ENCODE measurements at regions not wholly inside any gene's neighbourhood (a gene's known extent, or its start where the extent isn't known, plus 50 kb on each side); places are given as distances from the start of the nearest gene placed in this dataset.

DNA sequence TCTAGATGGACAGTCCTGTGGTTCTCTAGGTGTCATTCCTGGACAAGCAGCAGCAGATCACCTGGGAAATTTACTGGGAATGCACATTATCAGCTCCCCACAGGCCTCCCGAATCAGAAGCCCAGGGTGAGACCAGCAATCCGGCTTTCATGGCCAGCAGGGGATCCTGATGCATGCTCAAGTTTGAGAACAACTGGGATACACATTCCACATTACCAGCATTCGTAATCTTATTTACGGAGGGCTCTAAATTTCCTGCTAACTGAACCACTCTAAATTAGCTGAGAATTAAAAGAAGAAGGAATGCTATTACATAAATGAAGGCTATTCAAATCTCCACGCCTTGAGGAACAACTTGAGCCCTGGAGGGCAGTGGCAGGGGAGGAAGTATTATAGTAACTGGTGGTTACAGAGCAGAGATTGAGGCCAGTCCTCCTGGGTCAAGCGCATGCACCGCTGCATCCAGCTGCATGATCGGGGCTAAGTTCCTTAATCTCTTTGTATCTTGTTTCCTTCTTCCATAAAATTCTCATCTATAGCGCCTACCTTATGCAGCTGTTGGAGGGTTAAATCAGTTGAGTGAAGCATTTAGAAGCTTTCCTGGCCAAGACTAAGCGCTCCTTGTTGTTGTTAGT is 403.7 kb downstream of the CDH26 start:
- TF ChIP-seq, protein P1, sequence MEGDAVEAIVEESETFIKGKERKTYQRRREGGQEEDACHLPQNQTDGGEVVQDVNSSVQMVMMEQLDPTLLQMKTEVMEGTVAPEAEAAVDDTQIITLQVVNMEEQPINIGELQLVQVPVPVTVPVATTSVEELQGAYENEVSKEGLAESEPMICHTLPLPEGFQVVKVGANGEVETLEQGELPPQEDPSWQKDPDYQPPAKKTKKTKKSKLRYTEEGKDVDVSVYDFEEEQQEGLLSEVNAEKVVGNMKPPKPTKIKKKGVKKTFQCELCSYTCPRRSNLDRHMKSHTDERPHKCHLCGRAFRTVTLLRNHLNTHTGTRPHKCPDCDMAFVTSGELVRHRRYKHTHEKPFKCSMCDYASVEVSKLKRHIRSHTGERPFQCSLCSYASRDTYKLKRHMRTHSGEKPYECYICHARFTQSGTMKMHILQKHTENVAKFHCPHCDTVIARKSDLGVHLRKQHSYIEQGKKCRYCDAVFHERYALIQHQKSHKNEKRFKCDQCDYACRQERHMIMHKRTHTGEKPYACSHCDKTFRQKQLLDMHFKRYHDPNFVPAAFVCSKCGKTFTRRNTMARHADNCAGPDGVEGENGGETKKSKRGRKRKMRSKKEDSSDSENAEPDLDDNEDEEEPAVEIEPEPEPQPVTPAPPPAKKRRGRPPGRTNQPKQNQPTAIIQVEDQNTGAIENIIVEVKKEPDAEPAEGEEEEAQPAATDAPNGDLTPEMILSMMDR (IDR thresholded peaks at IDR 0.05), result no peak
- TF ChIP-seq POLR2AphosphoS5 (IDR thresholded peaks at IDR 0.05; ENCODE audit: low read depth, low read length) (no peak), TCF7L2 (IDR thresholded peaks at IDR 0.05; ENCODE audit: low read depth, low read length) (no peak)
- TF ChIP-seq, protein P2, sequence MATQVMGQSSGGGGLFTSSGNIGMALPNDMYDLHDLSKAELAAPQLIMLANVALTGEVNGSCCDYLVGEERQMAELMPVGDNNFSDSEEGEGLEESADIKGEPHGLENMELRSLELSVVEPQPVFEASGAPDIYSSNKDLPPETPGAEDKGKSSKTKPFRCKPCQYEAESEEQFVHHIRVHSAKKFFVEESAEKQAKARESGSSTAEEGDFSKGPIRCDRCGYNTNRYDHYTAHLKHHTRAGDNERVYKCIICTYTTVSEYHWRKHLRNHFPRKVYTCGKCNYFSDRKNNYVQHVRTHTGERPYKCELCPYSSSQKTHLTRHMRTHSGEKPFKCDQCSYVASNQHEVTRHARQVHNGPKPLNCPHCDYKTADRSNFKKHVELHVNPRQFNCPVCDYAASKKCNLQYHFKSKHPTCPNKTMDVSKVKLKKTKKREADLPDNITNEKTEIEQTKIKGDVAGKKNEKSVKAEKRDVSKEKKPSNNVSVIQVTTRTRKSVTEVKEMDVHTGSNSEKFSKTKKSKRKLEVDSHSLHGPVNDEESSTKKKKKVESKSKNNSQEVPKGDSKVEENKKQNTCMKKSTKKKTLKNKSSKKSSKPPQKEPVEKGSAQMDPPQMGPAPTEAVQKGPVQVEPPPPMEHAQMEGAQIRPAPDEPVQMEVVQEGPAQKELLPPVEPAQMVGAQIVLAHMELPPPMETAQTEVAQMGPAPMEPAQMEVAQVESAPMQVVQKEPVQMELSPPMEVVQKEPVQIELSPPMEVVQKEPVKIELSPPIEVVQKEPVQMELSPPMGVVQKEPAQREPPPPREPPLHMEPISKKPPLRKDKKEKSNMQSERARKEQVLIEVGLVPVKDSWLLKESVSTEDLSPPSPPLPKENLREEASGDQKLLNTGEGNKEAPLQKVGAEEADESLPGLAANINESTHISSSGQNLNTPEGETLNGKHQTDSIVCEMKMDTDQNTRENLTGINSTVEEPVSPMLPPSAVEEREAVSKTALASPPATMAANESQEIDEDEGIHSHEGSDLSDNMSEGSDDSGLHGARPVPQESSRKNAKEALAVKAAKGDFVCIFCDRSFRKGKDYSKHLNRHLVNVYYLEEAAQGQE (IDR thresholded peaks at IDR 0.05; ENCODE audit: insufficient read depth in 1 of 2, low read depth in 2 of 2, low read length in 1 of 2), result no peak

All from Panc1 (cell line).